ENCODE measurements at regions not wholly inside any gene's neighbourhood (a gene's known extent, or its start where the extent isn't known, plus 50 kb on each side); places are given as distances from the start of the nearest gene placed in this dataset.
A peak's percentile ranks its signal among the peaks of the same experiment; 100 is the strongest.

DNA sequence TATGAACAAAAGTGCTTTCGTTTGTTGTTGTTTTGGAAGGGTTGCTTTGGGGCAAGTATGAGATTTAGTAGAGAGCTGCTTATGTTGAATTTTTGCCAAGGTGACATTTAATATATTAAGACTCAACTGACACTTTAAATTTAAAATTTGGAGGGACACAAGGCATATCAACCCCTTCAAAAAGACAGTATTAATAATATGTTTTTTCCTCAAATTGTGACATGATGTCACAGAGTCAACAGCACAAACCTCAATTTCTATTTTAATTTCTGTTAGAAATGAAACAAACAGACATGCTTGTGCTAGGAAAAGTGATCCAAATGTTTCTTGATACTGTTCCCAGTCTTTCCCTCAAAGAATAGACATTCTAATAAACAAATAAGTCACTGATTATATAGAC, 218.9 kb downstream of the CYRIA start:
- H3K9me3 ChIP-seq (ENCODE audit: insufficient read depth, low read depth, low read length) = no peaks in the 10 kb centered on the region
- H3K4me3 ChIP-seq (ENCODE audit: low read length, poor library complexity, severe bottlenecking) = no peak overlapping the region
- no peaks in the 10 kb centered on the region for H3K27me3 ChIP-seq (ENCODE audit: insufficient read depth, low read length, poor library complexity, severe bottlenecking)
- H3K9ac ChIP-seq (ENCODE audit: low read depth, low read length, poor library complexity, severe bottlenecking) = no peak overlapping the region
- no peak overlapping the region; the same call in 1 of the 2 replicates for H2AFZ ChIP-seq (ENCODE audit: low read length)
- no peaks in the 10 kb centered on the region for H4K20me1 ChIP-seq (ENCODE audit: insufficient read depth, low read length, poor library complexity, severe bottlenecking)
- no peak overlapping the region for H3K4me2 ChIP-seq (ENCODE audit: low read depth, low read length, poor library complexity, severe bottlenecking)
- peaks cover 41% of the 10 kb centered on the region for H3K4me1 ChIP-seq (ENCODE audit: insufficient read depth, low read length, poor library complexity, severe bottlenecking)
- no peak for TF ChIP-seq EZH2phosphoT487 (IDR thresholded peaks at IDR 0.05; ENCODE audit: borderline replicate concordance)
- TF ChIP-seq, protein P1, sequence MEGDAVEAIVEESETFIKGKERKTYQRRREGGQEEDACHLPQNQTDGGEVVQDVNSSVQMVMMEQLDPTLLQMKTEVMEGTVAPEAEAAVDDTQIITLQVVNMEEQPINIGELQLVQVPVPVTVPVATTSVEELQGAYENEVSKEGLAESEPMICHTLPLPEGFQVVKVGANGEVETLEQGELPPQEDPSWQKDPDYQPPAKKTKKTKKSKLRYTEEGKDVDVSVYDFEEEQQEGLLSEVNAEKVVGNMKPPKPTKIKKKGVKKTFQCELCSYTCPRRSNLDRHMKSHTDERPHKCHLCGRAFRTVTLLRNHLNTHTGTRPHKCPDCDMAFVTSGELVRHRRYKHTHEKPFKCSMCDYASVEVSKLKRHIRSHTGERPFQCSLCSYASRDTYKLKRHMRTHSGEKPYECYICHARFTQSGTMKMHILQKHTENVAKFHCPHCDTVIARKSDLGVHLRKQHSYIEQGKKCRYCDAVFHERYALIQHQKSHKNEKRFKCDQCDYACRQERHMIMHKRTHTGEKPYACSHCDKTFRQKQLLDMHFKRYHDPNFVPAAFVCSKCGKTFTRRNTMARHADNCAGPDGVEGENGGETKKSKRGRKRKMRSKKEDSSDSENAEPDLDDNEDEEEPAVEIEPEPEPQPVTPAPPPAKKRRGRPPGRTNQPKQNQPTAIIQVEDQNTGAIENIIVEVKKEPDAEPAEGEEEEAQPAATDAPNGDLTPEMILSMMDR (conservative IDR thresholded peaks at IDR 0.05; ENCODE audit: low read length) = no peak
- H3K79me2 ChIP-seq (ENCODE audit: insufficient read depth, low read length) = no peaks in the 10 kb centered on the region
- no peaks in the 10 kb centered on the region for H3K36me3 ChIP-seq (ENCODE audit: insufficient read depth, low read length)
- H3K9me2 ChIP-seq (replicated peaks; ENCODE audit: low read depth, low read length) = no peaks in the 10 kb centered on the region
- H3F3A ChIP-seq (ENCODE audit: low read depth) = no peaks in the 10 kb centered on the region

- Histone ChIP-seq H3K9me3 (ENCODE audit: insufficient read depth, low read depth, low read length) (no peaks in the 10 kb centered on the region), H2AFZ (ENCODE audit: low read length) (no peak overlapping the region), H3K4me1 (ENCODE audit: insufficient read depth, low read length, poor library complexity, severe bottlenecking) (peaks cover 64% of the 10 kb centered on the region), H3K27me3 (ENCODE audit: insufficient read depth, low read length, poor library complexity, severe bottlenecking) (no peaks in the 10 kb centered on the region), H3K9me2 (replicated peaks; ENCODE audit: low read depth, low read length) (no peaks in the 10 kb centered on the region), H3K9ac (ENCODE audit: low read depth, low read length, poor library complexity, severe bottlenecking) (peak overlapping the region; percentile 45), H4K20me1 (ENCODE audit: insufficient read depth, low read length, poor library complexity, severe bottlenecking) (no peaks in the 10 kb centered on the region), H3K4me2 (ENCODE audit: low read depth, low read length, poor library complexity, severe bottlenecking) (no peak overlapping the region), H3K36me3 (ENCODE audit: insufficient read depth, low read length) (no peaks in the 10 kb centered on the region), H3K79me2 (ENCODE audit: insufficient read depth, low read length) (no peaks in the 10 kb centered on the region), H3F3A (ENCODE audit: low read depth) (peaks cover 12% of the 10 kb centered on the region), H3K4me3 (ENCODE audit: low read length, poor library complexity, severe bottlenecking) (no peak overlapping the region)
- TF ChIP-seq, protein P1 (conservative IDR thresholded peaks at IDR 0.05; ENCODE audit: low read length) = peak; percentile 61
- TF ChIP-seq EZH2phosphoT487 (IDR thresholded peaks at IDR 0.05; ENCODE audit: borderline replicate concordance) = no peak
These were observed 222.7 kb downstream of the CYRIA start for GRCh38 chr2:16442971-16443370.

GRCh38 chr2:16441431-16441830, 224.2 kb downstream of the CYRIA start:
- Histone ChIP-seq H3K4me2 (ENCODE audit: low read depth, low read length, poor library complexity, severe bottlenecking) (no peak overlapping the region), H3K4me3 (ENCODE audit: low read length, poor library complexity, severe bottlenecking) (no peak overlapping the region), H2AFZ (ENCODE audit: low read length) (no peak overlapping the region), H3K27me3 (ENCODE audit: insufficient read depth, low read length, poor library complexity, severe bottlenecking) (no peaks in the 10 kb centered on the region), H3F3A (ENCODE audit: low read depth) (peaks cover 18% of the 10 kb centered on the region), H3K4me1 (ENCODE audit: insufficient read depth, low read length, poor library complexity, severe bottlenecking) (peaks cover 77% of the 10 kb centered on the region), H3K9ac (ENCODE audit: low read depth, low read length, poor library complexity, severe bottlenecking) (peak overlapping the region; percentile 45), H3K9me2 (replicated peaks; ENCODE audit: low read depth, low read length) (no peaks in the 10 kb centered on the region), H3K36me3 (ENCODE audit: insufficient read depth, low read length) (no peaks in the 10 kb centered on the region), H3K9me3 (ENCODE audit: insufficient read depth, low read depth, low read length) (no peaks in the 10 kb centered on the region), H4K20me1 (ENCODE audit: insufficient read depth, low read length, poor library complexity, severe bottlenecking) (no peaks in the 10 kb centered on the region), H3K79me2 (ENCODE audit: insufficient read depth, low read length) (peaks cover 6% of the 10 kb centered on the region)
- no peak for TF ChIP-seq EZH2phosphoT487 (IDR thresholded peaks at IDR 0.05; ENCODE audit: borderline replicate concordance)
- TF ChIP-seq, protein P1 (conservative IDR thresholded peaks at IDR 0.05; ENCODE audit: low read length) = no peak
